Smooth muscle cell (in vitro differentiated cells): ENCODE measurements at regions not wholly inside any gene's neighbourhood (a gene's known extent, or its start where the extent isn't known, plus 50 kb on each side); places are given as distances from the start of the nearest gene placed in this dataset.
"Not testable (repeated sequence)": the region's sequence is repeated elsewhere in the genome, so short reads cannot be mapped to it uniquely, and the experiment has no call there.

Source experiments
- DNase-seq: peaks from one replicate; lab custom pipeline; 2025; ENCODE audit not compliant: unreplicated experiment; lab: John Stamatoyannopoulos, UW
- H2AFZ ChIP-seq: fragments of 200-600 bp; sonication (generic); 2 replicates; pipeline ENCODE4 v1.6.0; 2016; ENCODE audit warnings: antibody characterized with exemption, low read depth, mild to moderate bottlenecking
- H3F3A ChIP-seq: fragments of 200-600 bp; sonication (generic); 2 replicates; pipeline ENCODE4 v1.6.0; 2017; ENCODE audit warnings: antibody characterized with exemption, low read depth
- H3K27ac ChIP-seq: fragments of 200-600 bp; sonication (generic); 2 replicates; pipeline ENCODE4 v1.5.1; 2016; ENCODE audit warnings: low read depth, mild to moderate bottlenecking
- H3K27me3 ChIP-seq: fragments of 200-600 bp; sonication (generic); 2 replicates; pipeline ENCODE4 v1.6.1; 2016; ENCODE audit warnings: low read depth, mild to moderate bottlenecking
- H3K36me3 ChIP-seq: fragments of 200-600 bp; sonication (generic); 2 replicates; pipeline ENCODE4 v1.5.1; 2016; ENCODE audit warnings: low read depth
- H3K4me1 ChIP-seq: fragments of 200-600 bp; sonication (generic); 2 replicates; pipeline ENCODE4 v1.5.1; 2016; ENCODE audit warnings: low read depth
- H3K4me2 ChIP-seq: fragments of 200-600 bp; sonication (generic); 2 replicates; pipeline ENCODE4 v1.6.0; 2016; ENCODE audit warnings: mild to moderate bottlenecking
- H3K4me3 ChIP-seq: fragments of 200-600 bp; sonication (generic); 2 replicates; pipeline ENCODE4 v1.5.1; 2016; ENCODE audit warnings: mild to moderate bottlenecking
- H3K79me2 ChIP-seq: fragments of 200-600 bp; sonication (generic); 2 replicates; pipeline ENCODE4 v1.6.0; 2016; ENCODE audit warnings: low read depth, mild to moderate bottlenecking
- H3K9ac ChIP-seq: fragments of 200-600 bp; sonication (generic); 2 replicates; pipeline ENCODE4 v1.6.0; 2016; ENCODE audit warnings: low read depth
- H3K9me3 ChIP-seq: fragments of 200-600 bp; sonication (generic); replicated peaks from 2 replicates; pipeline ENCODE4 v1.5.1; 2016; ENCODE audit warnings: low read depth
- H4K20me1 ChIP-seq: fragments of 200-600 bp; sonication (generic); 2 replicates; pipeline ENCODE4 v1.6.0; 2016; ENCODE audit warnings: low read depth
- CTCF ChIP-seq: fragments of 200-600 bp; sonication (generic); IDR thresholded peaks from 2 replicates; pipeline ENCODE4 v1.5.1; 2017; ENCODE audit warnings: borderline replicate concordance, mild to moderate bottlenecking, antibody characterized with exemption; ENCODE audit not compliant: insufficient read depth, poor library complexity, severe bottlenecking
- WGBS: methylation state at CpG from one replicate; pipeline ENCODE4 v1.1.7; 2016; ENCODE audit warnings: low lambda C conversion rate; 5-methylcytosine and 5-hydroxymethylcytosine counted together

GRCh38 chr7:52344015-52344414 lies 691.4 kb upstream of the POM121L12 start:
- no peaks in the 10 kb centered on the region for H3K4me1 ChIP-seq
- H3K27ac ChIP-seq, result no peak overlapping the region
- no peak for TF ChIP-seq CTCF
- no peaks in the 10 kb centered on the region for H3K27me3 ChIP-seq
- H3K4me3 ChIP-seq, result no peak overlapping the region
- H3F3A ChIP-seq, result no peaks in the 10 kb centered on the region
- H3K36me3 ChIP-seq, result no peaks in the 10 kb centered on the region
- 88% methylated on average over 2 of the region's 2 CpGs for WGBS
- H3K4me2 ChIP-seq, result no peak overlapping the region
- H3K79me2 ChIP-seq, result no peaks in the 10 kb centered on the region
- no peak overlapping the region for H2AFZ ChIP-seq
- H4K20me1 ChIP-seq, result no peaks in the 10 kb centered on the region
- DNase-seq, result no peak
- no peaks in the 10 kb centered on the region for H3K9me3 ChIP-seq
- no peak overlapping the region for H3K9ac ChIP-seq

DNA sequence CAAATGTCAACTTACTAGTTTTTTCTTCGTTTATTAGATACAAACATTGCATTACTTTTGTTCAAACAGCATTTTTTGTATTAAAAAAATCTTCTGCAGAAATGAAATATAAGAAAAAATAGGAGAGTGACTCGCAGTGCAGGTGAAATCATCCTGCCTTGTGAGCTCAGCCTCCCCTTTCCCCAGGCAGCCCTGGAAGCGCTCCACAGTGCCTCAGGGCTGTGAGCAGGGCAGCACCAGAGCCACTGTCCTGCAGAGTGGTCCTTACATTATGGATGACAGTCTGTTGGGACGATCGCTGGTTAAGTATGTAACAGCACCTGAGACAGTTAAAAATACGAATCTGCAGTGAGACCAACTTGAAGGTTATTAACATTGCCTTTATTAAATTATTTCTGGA lies 695.4 kb upstream of the POM121L12 start:
- Histone ChIP-seq H3K27me3 (no peaks in the 10 kb centered on the region), H3K9ac (no peak overlapping the region), H2AFZ (no peak overlapping the region), H3K4me2 (no peak overlapping the region), H3K4me1 (no peaks in the 10 kb centered on the region), H4K20me1 (no peaks in the 10 kb centered on the region), H3K4me3 (no peak overlapping the region), H3F3A (no peaks in the 10 kb centered on the region), H3K27ac (no peak overlapping the region), H3K9me3 (no peaks in the 10 kb centered on the region), H3K79me2 (no peaks in the 10 kb centered on the region), H3K36me3 (no peaks in the 10 kb centered on the region)
- WGBS, result 78% methylated on average over 6 of the region's 6 CpGs
- TF ChIP-seq CTCF, result no peak
- no peak for DNase-seq

DNA sequence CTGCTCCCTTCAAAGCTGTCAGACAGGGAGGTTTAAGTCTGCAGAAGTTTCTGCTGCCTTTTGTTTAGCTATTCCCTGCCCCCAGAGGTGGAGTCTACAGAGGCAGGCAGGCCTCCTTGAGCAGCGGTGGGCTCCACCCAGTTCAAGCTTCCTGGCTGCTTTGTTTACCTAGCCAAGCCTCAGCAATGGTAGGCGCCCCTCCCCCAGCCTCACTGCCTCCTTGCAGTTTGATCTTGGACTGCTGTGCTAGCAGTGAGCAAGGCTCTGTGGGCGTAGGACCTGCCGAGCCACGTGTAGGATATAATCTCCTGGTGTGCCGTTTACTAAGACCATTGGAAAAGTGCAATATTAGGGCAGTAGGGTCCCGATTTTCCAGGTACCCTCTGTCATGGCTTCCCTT lies 707.1 kb upstream of the POM121L12 start:
- not testable (repeated sequence) for H3K79me2 ChIP-seq, H3K9me3 ChIP-seq, H3K36me3 ChIP-seq, DNase-seq, H4K20me1 ChIP-seq, H3K27me3 ChIP-seq, H3K27ac ChIP-seq, H3K4me1 ChIP-seq, H3K9ac ChIP-seq, H3F3A ChIP-seq, H3K4me3 ChIP-seq, H2AFZ ChIP-seq, H3K4me2 ChIP-seq
- WGBS, result 75% methylated on average over 7 of the region's 7 CpGs

DNA sequence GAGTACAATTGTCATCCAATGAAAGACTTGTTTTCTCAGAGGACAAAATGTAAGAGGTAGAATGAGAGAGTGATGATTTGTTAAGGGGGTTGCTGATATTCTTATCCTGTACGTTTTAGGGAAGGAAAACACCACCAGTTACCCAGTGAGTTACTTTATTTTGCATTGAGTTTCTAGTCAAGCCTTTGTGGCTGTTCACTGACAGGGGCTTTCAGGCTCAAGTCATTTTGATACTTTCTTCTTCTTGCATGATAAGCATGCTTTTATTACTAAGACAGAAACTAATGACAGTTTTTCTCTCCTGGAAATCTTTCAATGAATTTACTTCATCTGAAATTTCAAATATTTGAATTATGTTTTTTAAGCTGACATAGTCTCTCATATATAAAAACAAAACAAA lies 710.2 kb upstream of the POM121L12 start:
- Histone ChIP-seq H3K27me3 (no peaks in the 10 kb centered on the region), H3K4me1 (no peaks in the 10 kb centered on the region), H3K79me2 (no peaks in the 10 kb centered on the region), H3K27ac (no peak overlapping the region), H3K4me2 (no peak overlapping the region), H2AFZ (no peak overlapping the region), H3K36me3 (no peaks in the 10 kb centered on the region), H4K20me1 (no peaks in the 10 kb centered on the region), H3K9me3 (no peaks in the 10 kb centered on the region), H3K9ac (no peak overlapping the region), H3F3A (no peaks in the 10 kb centered on the region), H3K4me3 (no peak overlapping the region)
- no peak for DNase-seq
- no peak for TF ChIP-seq CTCF
- 61% methylated on average over 1 of the region's 1 CpG for WGBS
